ENCODE measurements at regions not wholly inside any gene's neighbourhood (a gene's known extent, or its start where the extent isn't known, plus 50 kb on each side); places are given as distances from the start of the nearest gene placed in this dataset.

GRCh38 chr19:30317403-30317802 lies 54.8 kb upstream of the ZNF536 start:
- no peak for DNase-seq
- Histone ChIP-seq H3K36me3 (no peaks in the 10 kb centered on the region), H3K27ac (no peak overlapping the region), H3K9me3 (no peaks in the 10 kb centered on the region), H3K9ac (ENCODE audit: low read depth in 2 of 2, low read length in 2 of 2) (no peak overlapping the region), H3K4me1 (no peaks in the 10 kb centered on the region), H3K4me3 (no peak overlapping the region), H3K27me3 (no peaks in the 10 kb centered on the region)
- intact Hi-C loops (cut with DNase I) = no loop called here
- TF ChIP-seq CTCF (IDR thresholded peaks at IDR 0.05) = no peak

GRCh38 chr19:30318261-30318660 lies 53.9 kb upstream of the ZNF536 start:
- no peak overlapping the region for H3K4me3 ChIP-seq
- no peaks in the 10 kb centered on the region for H3K9me3 ChIP-seq
- no peaks in the 10 kb centered on the region for H3K36me3 ChIP-seq
- TF ChIP-seq CTCF (IDR thresholded peaks at IDR 0.05) = no peak
- H3K27ac ChIP-seq = no peak overlapping the region
- no peak for DNase-seq
- H3K4me1 ChIP-seq = no peaks in the 10 kb centered on the region
- H3K27me3 ChIP-seq = no peaks in the 10 kb centered on the region
- no peak overlapping the region for H3K9ac ChIP-seq (ENCODE audit: low read depth in 2 of 2, low read length in 2 of 2)
- intact Hi-C loops (cut with DNase I) = no loop called here

GRCh38 chr19:30318936-30319335 lies 53.2 kb upstream of the ZNF536 start:
- H3K9me3 ChIP-seq = no peaks in the 10 kb centered on the region
- no peaks in the 10 kb centered on the region for H3K27me3 ChIP-seq
- no peak overlapping the region for H3K27ac ChIP-seq
- no peak for DNase-seq
- intact Hi-C loops (cut with DNase I) = no loop called here
- no peak for TF ChIP-seq CTCF (IDR thresholded peaks at IDR 0.05)
- no peaks in the 10 kb centered on the region for H3K4me1 ChIP-seq
- no peak overlapping the region for H3K9ac ChIP-seq (ENCODE audit: low read depth in 2 of 2, low read length in 2 of 2)
- no peaks in the 10 kb centered on the region for H3K36me3 ChIP-seq
- H3K4me3 ChIP-seq = no peak overlapping the region

GRCh38 chr19:30319411-30319810 lies 52.8 kb upstream of the ZNF536 start:
- no peak overlapping the region for H3K9ac ChIP-seq (ENCODE audit: low read depth in 2 of 2, low read length in 2 of 2)
- no peaks in the 10 kb centered on the region for H3K27me3 ChIP-seq
- H3K36me3 ChIP-seq = no peaks in the 10 kb centered on the region
- no peak for TF ChIP-seq CTCF (IDR thresholded peaks at IDR 0.05)
- no peak for DNase-seq
- no peak overlapping the region for H3K4me3 ChIP-seq
- H3K27ac ChIP-seq = no peak overlapping the region
- intact Hi-C loops (cut with DNase I) = no loop called here
- no peaks in the 10 kb centered on the region for H3K9me3 ChIP-seq
- no peaks in the 10 kb centered on the region for H3K4me1 ChIP-seq

GRCh38 chr19:30319876-30320275 lies 52.3 kb upstream of the ZNF536 start:
- no peaks in the 10 kb centered on the region for H3K36me3 ChIP-seq
- no peak overlapping the region for H3K4me3 ChIP-seq
- no peaks in the 10 kb centered on the region for H3K27me3 ChIP-seq
- intact Hi-C loops (cut with DNase I) = no loop called here
- no peaks in the 10 kb centered on the region for H3K4me1 ChIP-seq
- no peak overlapping the region for H3K9ac ChIP-seq (ENCODE audit: low read depth in 2 of 2, low read length in 2 of 2)
- TF ChIP-seq CTCF (IDR thresholded peaks at IDR 0.05) = no peak
- no peak for DNase-seq
- no peaks in the 10 kb centered on the region for H3K9me3 ChIP-seq
- H3K27ac ChIP-seq = no peak overlapping the region

- intact Hi-C loops (cut with DNase I) = no loop called here
- H3K9me3 ChIP-seq = no peaks in the 10 kb centered on the region
- TF ChIP-seq CTCF (IDR thresholded peaks at IDR 0.05) = no peak
- H3K36me3 ChIP-seq = no peaks in the 10 kb centered on the region
- no peak overlapping the region for H3K27ac ChIP-seq
- H3K4me3 ChIP-seq = no peak overlapping the region
- no peak overlapping the region for H3K9ac ChIP-seq (ENCODE audit: low read depth in 2 of 2, low read length in 2 of 2)
- H3K27me3 ChIP-seq = no peaks in the 10 kb centered on the region
- H3K4me1 ChIP-seq = no peaks in the 10 kb centered on the region
- DNase-seq = no peak
Observed at GRCh38 chr19:30320466-30320865, 51.7 kb upstream of the ZNF536 start.
